SK-N-SH treated with all-trans-retinoic acid at 6 μM for 48 hours (cell line): ENCODE measurements at regions not wholly inside any gene's neighbourhood (a gene's known extent, or its start where the extent isn't known, plus 50 kb on each side); places are given as distances from the start of the nearest gene placed in this dataset.

Experiments
- ATAC-seq: fragments of 200-7000 bp; cut with Tn5 transposase; 3 replicates; pipeline ENCODE4 v1.9.1; 2020; ENCODE audit warnings: mild to moderate bottlenecking, moderate library complexity
- ARNTL ChIP-seq: fragments of 450-650 bp; formaldehyde crosslinking; IDR thresholded peaks from 2 replicates; pipeline ENCODE4 v1.5.0; 2020; ENCODE audit warnings: low read depth, mild to moderate bottlenecking, moderate library complexity, borderline replicate concordance
- BACH2 ChIP-seq: fragments of 250-450 bp; sonication (Bioruptor Pico); IDR thresholded peaks from 2 replicates; pipeline ENCODE4 v1.9.0; 2021; ENCODE audit warnings: mild to moderate bottlenecking, borderline replicate concordance
- CSRNP3 ChIP-seq: fragments of 250-450 bp; sonication (Bioruptor Pico); IDR thresholded peaks from 2 replicates; pipeline ENCODE4 v1.5.1; 2021; ENCODE audit warnings: mild to moderate bottlenecking, moderate library complexity
- ESRRG ChIP-seq: fragments of 250-450 bp; sonication (Bioruptor Pico); IDR thresholded peaks from 2 replicates; pipeline ENCODE4 v1.6.1; 2021; ENCODE audit warnings: mild to moderate bottlenecking
- GLIS3 ChIP-seq: fragments of 250-450 bp; sonication (Bioruptor Pico); IDR thresholded peaks from 2 replicates; pipeline ENCODE4 v1.5.0; 2020; ENCODE audit warnings: mild to moderate bottlenecking, moderate library complexity
- ISL1 ChIP-seq: fragments of 250-450 bp; sonication (Bioruptor Pico); IDR thresholded peaks from 2 replicates; pipeline ENCODE4 v2.1.2; 2022; ENCODE audit warnings: mild to moderate bottlenecking, moderate library complexity
- OSR1 ChIP-seq: fragments of 250-450 bp; sonication (Bioruptor Pico); IDR thresholded peaks from 2 replicates; pipeline ENCODE4 v1.8.0; 2022; ENCODE audit warnings: moderate library complexity, mild to moderate bottlenecking, inconsistent platforms
- PATZ1 ChIP-seq: fragments of 250-450 bp; sonication (Bioruptor Pico); IDR thresholded peaks from 2 replicates; pipeline ENCODE4 v1.8.0; 2020; ENCODE audit warnings: mild to moderate bottlenecking, moderate library complexity, borderline replicate concordance
- PPARA ChIP-seq: fragments of 250-450 bp; sonication (Bioruptor Pico); IDR thresholded peaks from 2 replicates; pipeline ENCODE4 v1.5.0; 2020; ENCODE audit warnings: mild to moderate bottlenecking, borderline replicate concordance
- RARB ChIP-seq: fragments of 250-450 bp; sonication (Bioruptor Pico); IDR thresholded peaks from 2 replicates; pipeline ENCODE4 v1.8.0; 2021; ENCODE audit warnings: mild to moderate bottlenecking, moderate library complexity
- SNAI2 ChIP-seq: fragments of 250-450 bp; sonication (Bioruptor Pico); IDR thresholded peaks from 2 replicates; pipeline ENCODE4 v1.5.0; 2020; ENCODE audit warnings: mild to moderate bottlenecking, moderate library complexity
- TCF4 ChIP-seq: fragments of 250-450 bp; sonication (Bioruptor Pico); IDR thresholded peaks from 2 replicates; pipeline ENCODE4 v1.8.0; 2021; ENCODE audit warnings: mild to moderate bottlenecking, moderate library complexity, borderline replicate concordance
- TOX ChIP-seq: fragments of 250-450 bp; sonication (Bioruptor Pico); IDR thresholded peaks from 2 replicates; pipeline ENCODE4 v1.8.0; 2021; ENCODE audit warnings: mild to moderate bottlenecking, moderate library complexity, borderline replicate concordance
- ZC3H10 ChIP-seq: fragments of 250-450 bp; sonication (Bioruptor Pico); IDR thresholded peaks from 2 replicates; pipeline ENCODE4 v1.5.1; 2021; ENCODE audit warnings: mild to moderate bottlenecking, moderate library complexity
- ZFP3 ChIP-seq: fragments of 250-450 bp; sonication (Bioruptor Pico); IDR thresholded peaks from 2 replicates; pipeline ENCODE4 v1.5.0; 2020; ENCODE audit warnings: mild to moderate bottlenecking, moderate library complexity
- ZFP30 ChIP-seq: fragments of 450-650 bp; formaldehyde crosslinking; IDR thresholded peaks from 2 replicates; pipeline ENCODE4 v1.5.0; 2022; ENCODE audit warnings: mild to moderate bottlenecking, moderate library complexity
- ZNF565 ChIP-seq: fragments of 450-650 bp; formaldehyde crosslinking; conservative IDR thresholded peaks from 2 replicates; pipeline ENCODE4 v1.5.0; 2020; ENCODE audit warnings: low read depth, mild to moderate bottlenecking, moderate library complexity
- ZNF70 ChIP-seq: fragments of 450-650 bp; formaldehyde crosslinking; IDR thresholded peaks from 2 replicates; pipeline ENCODE4 v1.5.0; 2020; ENCODE audit warnings: mild to moderate bottlenecking, moderate library complexity
- ZNF8 ChIP-seq: fragments of 450-650 bp; formaldehyde crosslinking; IDR thresholded peaks from 2 replicates; pipeline ENCODE4 v1.5.0; 2020; ENCODE audit warnings: mild to moderate bottlenecking, moderate library complexity
- TF ChIP-seq, protein P1 (sequence below): fragments of 250-450 bp; sonication (Bioruptor Pico); IDR thresholded peaks from 2 replicates; pipeline ENCODE4 v1.8.0; 2021; ENCODE audit warnings: low read depth, mild to moderate bottlenecking, moderate library complexity, borderline replicate concordance
- TF ChIP-seq, protein P2 (sequence below): fragments of 250-450 bp; sonication (Bioruptor Pico); IDR thresholded peaks from 2 replicates; pipeline ENCODE4 v1.5.1; 2020; ENCODE audit warnings: low read depth, mild to moderate bottlenecking, moderate library complexity
- TF ChIP-seq, protein P3 (sequence below): fragments of 250-450 bp; sonication (Bioruptor Pico); IDR thresholded peaks from 2 replicates; pipeline ENCODE4 v1.5.0; 2020; ENCODE audit warnings: mild to moderate bottlenecking, moderate library complexity

GRCh38 chr12:70154087-70154638, 89.1 kb upstream of the CNOT2 start:
- no peak for ATAC-seq
- no peak for TF ChIP-seq TOX (CRISPR knock-in tag)
- no peak for TF ChIP-seq TCF4 (CRISPR knock-in tag)
- TF ChIP-seq ISL1: no peak
- TF ChIP-seq SNAI2 (CRISPR knock-in tag): no peak
- TF ChIP-seq ZC3H10 (CRISPR knock-in tag): no peak
- TF ChIP-seq ZNF8 (CRISPR knock-in tag): no peak
- TF ChIP-seq, protein P1, sequence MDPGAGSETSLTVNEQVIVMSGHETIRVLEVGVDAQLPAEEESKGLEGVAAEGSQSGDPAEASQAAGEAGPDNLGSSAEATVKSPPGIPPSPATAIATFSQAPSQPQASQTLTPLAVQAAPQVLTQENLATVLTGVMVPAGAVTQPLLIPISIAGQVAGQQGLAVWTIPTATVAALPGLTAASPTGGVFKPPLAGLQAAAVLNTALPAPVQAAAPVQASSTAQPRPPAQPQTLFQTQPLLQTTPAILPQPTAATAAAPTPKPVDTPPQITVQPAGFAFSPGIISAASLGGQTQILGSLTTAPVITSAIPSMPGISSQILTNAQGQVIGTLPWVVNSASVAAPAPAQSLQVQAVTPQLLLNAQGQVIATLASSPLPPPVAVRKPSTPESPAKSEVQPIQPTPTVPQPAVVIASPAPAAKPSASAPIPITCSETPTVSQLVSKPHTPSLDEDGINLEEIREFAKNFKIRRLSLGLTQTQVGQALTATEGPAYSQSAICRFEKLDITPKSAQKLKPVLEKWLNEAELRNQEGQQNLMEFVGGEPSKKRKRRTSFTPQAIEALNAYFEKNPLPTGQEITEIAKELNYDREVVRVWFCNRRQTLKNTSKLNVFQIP (CRISPR knock-in tag): no peak
- TF ChIP-seq ARNTL: no peak
- no peak for TF ChIP-seq PATZ1 (CRISPR knock-in tag)
- TF ChIP-seq OSR1 (CRISPR knock-in tag): no peak
- TF ChIP-seq BACH2 (CRISPR knock-in tag): no peak
- no peak for TF ChIP-seq ZFP3

GRCh38 chr12:70154960-70155589, 88.2 kb upstream of the CNOT2 start:
- ATAC-seq: no peak

More at GRCh38 chr12:70154960-70155589, 88.2 kb upstream of the CNOT2 start:
- TF ChIP-seq ARNTL: no peak
- TF ChIP-seq ZNF565 (CRISPR knock-in tag): no peak
- TF ChIP-seq, protein P1 (CRISPR knock-in tag): no peak
- no peak for TF ChIP-seq TOX (CRISPR knock-in tag)
- TF ChIP-seq ESRRG (CRISPR knock-in tag): no peak
- TF ChIP-seq RARB (CRISPR knock-in tag): no peak
- no peak for TF ChIP-seq PATZ1 (CRISPR knock-in tag)
- no peak for TF ChIP-seq ZNF8 (CRISPR knock-in tag)
- no peak for TF ChIP-seq CSRNP3 (CRISPR knock-in tag)
- no peak for TF ChIP-seq ZFP3
- no peak for TF ChIP-seq GLIS3 (CRISPR knock-in tag)
- TF ChIP-seq BACH2 (CRISPR knock-in tag): no peak
- TF ChIP-seq, protein P2, sequence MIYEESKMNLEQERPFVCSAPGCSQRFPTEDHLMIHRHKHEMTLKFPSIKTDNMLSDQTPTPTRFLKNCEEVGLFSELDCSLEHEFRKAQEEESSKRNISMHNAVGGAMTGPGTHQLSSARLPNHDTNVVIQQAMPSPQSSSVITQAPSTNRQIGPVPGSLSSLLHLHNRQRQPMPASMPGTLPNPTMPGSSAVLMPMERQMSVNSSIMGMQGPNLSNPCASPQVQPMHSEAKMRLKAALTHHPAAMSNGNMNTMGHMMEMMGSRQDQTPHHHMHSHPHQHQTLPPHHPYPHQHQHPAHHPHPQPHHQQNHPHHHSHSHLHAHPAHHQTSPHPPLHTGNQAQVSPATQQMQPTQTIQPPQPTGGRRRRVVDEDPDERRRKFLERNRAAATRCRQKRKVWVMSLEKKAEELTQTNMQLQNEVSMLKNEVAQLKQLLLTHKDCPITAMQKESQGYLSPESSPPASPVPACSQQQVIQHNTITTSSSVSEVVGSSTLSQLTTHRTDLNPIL (CRISPR knock-in tag): no peak
- TF ChIP-seq SNAI2 (CRISPR knock-in tag): no peak
- TF ChIP-seq, protein P3, sequence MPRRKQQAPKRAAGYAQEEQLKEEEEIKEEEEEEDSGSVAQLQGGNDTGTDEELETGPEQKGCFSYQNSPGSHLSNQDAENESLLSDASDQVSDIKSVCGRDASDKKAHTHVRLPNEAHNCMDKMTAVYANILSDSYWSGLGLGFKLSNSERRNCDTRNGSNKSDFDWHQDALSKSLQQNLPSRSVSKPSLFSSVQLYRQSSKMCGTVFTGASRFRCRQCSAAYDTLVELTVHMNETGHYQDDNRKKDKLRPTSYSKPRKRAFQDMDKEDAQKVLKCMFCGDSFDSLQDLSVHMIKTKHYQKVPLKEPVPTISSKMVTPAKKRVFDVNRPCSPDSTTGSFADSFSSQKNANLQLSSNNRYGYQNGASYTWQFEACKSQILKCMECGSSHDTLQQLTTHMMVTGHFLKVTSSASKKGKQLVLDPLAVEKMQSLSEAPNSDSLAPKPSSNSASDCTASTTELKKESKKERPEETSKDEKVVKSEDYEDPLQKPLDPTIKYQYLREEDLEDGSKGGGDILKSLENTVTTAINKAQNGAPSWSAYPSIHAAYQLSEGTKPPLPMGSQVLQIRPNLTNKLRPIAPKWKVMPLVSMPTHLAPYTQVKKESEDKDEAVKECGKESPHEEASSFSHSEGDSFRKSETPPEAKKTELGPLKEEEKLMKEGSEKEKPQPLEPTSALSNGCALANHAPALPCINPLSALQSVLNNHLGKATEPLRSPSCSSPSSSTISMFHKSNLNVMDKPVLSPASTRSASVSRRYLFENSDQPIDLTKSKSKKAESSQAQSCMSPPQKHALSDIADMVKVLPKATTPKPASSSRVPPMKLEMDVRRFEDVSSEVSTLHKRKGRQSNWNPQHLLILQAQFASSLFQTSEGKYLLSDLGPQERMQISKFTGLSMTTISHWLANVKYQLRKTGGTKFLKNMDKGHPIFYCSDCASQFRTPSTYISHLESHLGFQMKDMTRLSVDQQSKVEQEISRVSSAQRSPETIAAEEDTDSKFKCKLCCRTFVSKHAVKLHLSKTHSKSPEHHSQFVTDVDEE (CRISPR knock-in tag): no peak
- no peak for TF ChIP-seq TCF4 (CRISPR knock-in tag)
- no peak for TF ChIP-seq ZNF70 (CRISPR knock-in tag)
- TF ChIP-seq OSR1 (CRISPR knock-in tag): no peak
- no peak for TF ChIP-seq ZFP30 (CRISPR knock-in tag)
- TF ChIP-seq PPARA: no peak
- TF ChIP-seq, all 23 proteins: peak for 0
